ENCODE measurements at regions not wholly inside any gene's neighbourhood (a gene's known extent, or its start where the extent isn't known, plus 50 kb on each side); places are given as distances from the start of the nearest gene placed in this dataset.
"Not testable (repeated sequence)": the region's sequence is repeated elsewhere in the genome, so short reads cannot be mapped to it uniquely, and the experiment has no call there.

DNA sequence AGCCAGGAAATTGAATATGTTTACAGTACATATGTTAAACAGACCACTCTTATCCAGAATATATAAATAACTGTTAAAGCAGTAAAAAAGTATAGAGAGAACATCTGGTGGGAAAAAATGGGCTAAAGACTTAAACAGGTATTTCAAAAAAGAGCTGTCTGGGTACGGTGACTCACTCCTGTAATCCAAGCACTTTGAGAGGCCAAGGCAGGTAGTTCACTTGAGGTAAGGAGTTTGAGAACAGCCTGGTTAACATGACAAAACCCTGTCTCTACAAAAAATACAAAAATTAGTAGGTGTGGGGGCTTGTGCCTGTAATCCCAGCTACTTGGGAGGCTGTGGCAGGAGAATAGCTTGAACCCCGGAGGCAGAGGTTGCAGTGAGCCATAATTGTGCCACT, 171.4 kb upstream of the FSIP2 start:
- no peak for TF ChIP-seq CTCF (IDR thresholded peaks at IDR 0.05; ENCODE audit: extremely low read depth, low read depth, low read length)
- no peak overlapping the region for H3K27ac ChIP-seq (ENCODE audit: low read depth, low read length)
- no peaks in the 10 kb centered on the region for H3K79me2 ChIP-seq (ENCODE audit: insufficient read depth, low read length)
- no peaks in the 10 kb centered on the region for H3K4me1 ChIP-seq (ENCODE audit: insufficient read depth, low read length)
- H3K27me3 ChIP-seq (ENCODE audit: insufficient read depth, low read length) = no peaks in the 10 kb centered on the region
- H3K4me3 ChIP-seq (ENCODE audit: insufficient read depth, low read length) = no peak overlapping the region
- H4K20me1 ChIP-seq (ENCODE audit: insufficient read depth, low read length) = no peaks in the 10 kb centered on the region
- H3K4me2 ChIP-seq (ENCODE audit: insufficient read depth, low read length) = no peak overlapping the region
- no peak for DNase-seq (ENCODE audit: insufficient read length, low spot score, missing footprints)
- no peaks in the 10 kb centered on the region for H3K9me3 ChIP-seq (ENCODE audit: low read depth, low read length)
- no peaks in the 10 kb centered on the region for H3K36me3 ChIP-seq (ENCODE audit: insufficient read depth, low read length)
- H2AFZ ChIP-seq (ENCODE audit: low read length) = no peak overlapping the region

- H3K36me3 ChIP-seq (ENCODE audit: insufficient read depth, low read length) = no peaks in the 10 kb centered on the region
- no peak overlapping the region for H3K4me3 ChIP-seq (ENCODE audit: insufficient read depth, low read length)
- no peak overlapping the region for H2AFZ ChIP-seq (ENCODE audit: low read length)
- no peaks in the 10 kb centered on the region for H3K9me3 ChIP-seq (ENCODE audit: low read depth, low read length)
- no peak overlapping the region for H3K4me2 ChIP-seq (ENCODE audit: insufficient read depth, low read length)
- H3K27me3 ChIP-seq (ENCODE audit: insufficient read depth, low read length) = no peaks in the 10 kb centered on the region
- H3K4me1 ChIP-seq (ENCODE audit: insufficient read depth, low read length) = no peaks in the 10 kb centered on the region
- no peak overlapping the region for H3K27ac ChIP-seq (ENCODE audit: low read depth, low read length)
- no peak for DNase-seq (ENCODE audit: insufficient read length, low spot score, missing footprints)
- no peaks in the 10 kb centered on the region for H4K20me1 ChIP-seq (ENCODE audit: insufficient read depth, low read length)
- TF ChIP-seq CTCF (IDR thresholded peaks at IDR 0.05; ENCODE audit: extremely low read depth, low read depth, low read length) = no peak
- no peaks in the 10 kb centered on the region for H3K79me2 ChIP-seq (ENCODE audit: insufficient read depth, low read length)
Measured at GRCh38 chr2:185567940-185568339, 170.7 kb upstream of the FSIP2 start.

- no peak for TF ChIP-seq CTCF (IDR thresholded peaks at IDR 0.05; ENCODE audit: extremely low read depth, low read depth, low read length)
- no peak overlapping the region for H3K27ac ChIP-seq (ENCODE audit: low read depth, low read length)
- H3K4me1 ChIP-seq (ENCODE audit: insufficient read depth, low read length) = no peaks in the 10 kb centered on the region
- H3K36me3 ChIP-seq (ENCODE audit: insufficient read depth, low read length) = no peaks in the 10 kb centered on the region
- no peak for DNase-seq (ENCODE audit: insufficient read length, low spot score, missing footprints)
- no peaks in the 10 kb centered on the region for H3K9me3 ChIP-seq (ENCODE audit: low read depth, low read length)
- no peaks in the 10 kb centered on the region for H3K27me3 ChIP-seq (ENCODE audit: insufficient read depth, low read length)
- no peaks in the 10 kb centered on the region for H4K20me1 ChIP-seq (ENCODE audit: insufficient read depth, low read length)
- H3K79me2 ChIP-seq (ENCODE audit: insufficient read depth, low read length) = no peaks in the 10 kb centered on the region
- H3K4me3 ChIP-seq (ENCODE audit: insufficient read depth, low read length) = no peak overlapping the region
- no peak overlapping the region for H3K4me2 ChIP-seq (ENCODE audit: insufficient read depth, low read length)
- H2AFZ ChIP-seq (ENCODE audit: low read length) = no peak overlapping the region
Measured at GRCh38 chr2:185578322-185578721, 160.3 kb upstream of the FSIP2 start.

DNA sequence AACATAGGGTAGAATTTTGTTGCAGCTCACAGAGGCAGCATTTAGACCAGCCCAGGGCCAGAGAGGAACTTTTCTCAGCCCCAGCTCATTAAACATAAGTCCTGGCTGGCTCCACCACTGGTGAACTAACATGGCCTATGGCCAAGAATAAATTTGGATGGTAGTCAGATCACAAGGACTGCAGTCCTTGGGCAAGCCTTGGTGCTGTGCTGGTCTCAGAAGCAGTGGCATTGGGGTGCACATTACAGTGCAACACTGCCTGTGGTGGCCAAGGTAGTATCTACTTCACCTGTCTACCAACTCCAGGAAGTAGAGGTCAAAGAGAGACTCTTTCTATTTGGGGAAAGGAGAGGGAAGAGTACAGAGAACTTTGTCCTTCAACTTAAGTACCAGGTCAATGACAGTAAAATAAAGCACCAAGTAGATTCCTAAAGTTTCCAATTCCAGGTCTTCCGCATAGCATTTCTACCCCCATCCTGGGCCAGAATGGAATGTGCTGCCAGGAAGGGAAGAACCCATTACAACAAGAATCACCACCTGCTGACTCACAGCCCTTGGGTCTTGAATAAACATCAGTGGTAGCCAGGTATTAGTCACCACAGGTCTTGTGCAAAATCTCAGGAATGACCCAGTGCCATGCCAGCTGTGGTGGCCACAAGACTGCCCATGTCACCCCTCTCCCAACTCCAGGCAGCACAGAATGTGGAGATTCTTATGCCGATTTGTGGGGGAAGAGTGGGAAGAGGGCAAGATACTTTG, 155.4 kb upstream of the FSIP2 start:
- H3K4me3 ChIP-seq (ENCODE audit: insufficient read depth, low read length) = no peak overlapping the region
- DNase-seq (ENCODE audit: insufficient read length, low spot score, missing footprints) = peak; percentile 3
- H3K4me1 ChIP-seq (ENCODE audit: insufficient read depth, low read length) = no peaks in the 10 kb centered on the region
- H2AFZ ChIP-seq (ENCODE audit: low read length) = no peak overlapping the region
- no peaks in the 10 kb centered on the region for H3K79me2 ChIP-seq (ENCODE audit: insufficient read depth, low read length)
- peaks cover 4% of the 10 kb centered on the region for H3K9me3 ChIP-seq (ENCODE audit: low read depth, low read length)
- no peaks in the 10 kb centered on the region for H3K27me3 ChIP-seq (ENCODE audit: insufficient read depth, low read length)
- no peak overlapping the region for H3K4me2 ChIP-seq (ENCODE audit: insufficient read depth, low read length)
- H3K27ac ChIP-seq (ENCODE audit: low read depth, low read length) = no peak overlapping the region
- no peaks in the 10 kb centered on the region for H4K20me1 ChIP-seq (ENCODE audit: insufficient read depth, low read length)
- no peak for TF ChIP-seq CTCF (IDR thresholded peaks at IDR 0.05; ENCODE audit: extremely low read depth, low read depth, low read length)
- H3K36me3 ChIP-seq (ENCODE audit: insufficient read depth, low read length) = no peaks in the 10 kb centered on the region

DNA sequence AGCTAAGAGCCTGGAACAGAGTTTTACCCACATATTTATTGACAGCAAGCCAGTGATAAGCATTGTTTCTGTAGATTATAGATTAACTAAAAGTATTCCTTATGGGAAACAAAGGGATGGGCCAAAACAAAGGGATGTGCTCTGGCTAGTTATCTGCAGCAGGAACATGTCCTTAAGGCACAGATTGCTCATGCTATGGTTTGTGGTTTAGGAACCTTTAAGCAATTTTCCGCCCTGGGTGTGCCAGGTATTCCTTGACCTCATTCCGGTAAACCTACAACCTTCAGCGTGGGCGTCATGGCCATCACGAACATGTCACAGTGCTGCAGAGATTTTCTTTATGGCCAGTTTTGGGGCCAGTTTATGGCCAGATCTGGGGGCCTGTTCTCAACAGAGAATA, 153.4 kb upstream of the FSIP2 start:
- H3K4me1 ChIP-seq (ENCODE audit: insufficient read depth, low read length); H3K27ac ChIP-seq (ENCODE audit: low read depth, low read length); H2AFZ ChIP-seq (ENCODE audit: low read length); H4K20me1 ChIP-seq (ENCODE audit: insufficient read depth, low read length); H3K4me3 ChIP-seq (ENCODE audit: insufficient read depth, low read length); DNase-seq (ENCODE audit: insufficient read length, low spot score, missing footprints); H3K27me3 ChIP-seq (ENCODE audit: insufficient read depth, low read length); H3K79me2 ChIP-seq (ENCODE audit: insufficient read depth, low read length); H3K36me3 ChIP-seq (ENCODE audit: insufficient read depth, low read length); H3K4me2 ChIP-seq (ENCODE audit: insufficient read depth, low read length); H3K9me3 ChIP-seq (ENCODE audit: low read depth, low read length): not testable (repeated sequence)

GRCh38 chr2:185591276-185591675, 147.3 kb upstream of the FSIP2 start:
- H3K4me1 ChIP-seq (ENCODE audit: insufficient read depth, low read length); H4K20me1 ChIP-seq (ENCODE audit: insufficient read depth, low read length); H3K36me3 ChIP-seq (ENCODE audit: insufficient read depth, low read length); H3K79me2 ChIP-seq (ENCODE audit: insufficient read depth, low read length); H3K4me3 ChIP-seq (ENCODE audit: insufficient read depth, low read length); DNase-seq (ENCODE audit: insufficient read length, low spot score, missing footprints); H3K9me3 ChIP-seq (ENCODE audit: low read depth, low read length); H2AFZ ChIP-seq (ENCODE audit: low read length); H3K27me3 ChIP-seq (ENCODE audit: insufficient read depth, low read length); H3K4me2 ChIP-seq (ENCODE audit: insufficient read depth, low read length); H3K27ac ChIP-seq (ENCODE audit: low read depth, low read length): not testable (repeated sequence)
